Prostate gland (tissue), 2 donors: ENCODE measurements at regions not wholly inside any gene's neighbourhood (a gene's known extent, or its start where the extent isn't known, plus 50 kb on each side); places are given as distances from the start of the nearest gene placed in this dataset.

ENCODE experiments used
- DNase-seq: peaks from one replicate; pipeline ENCODE4 v3.0.0-alpha.2; 2019; ENCODE audit warnings: low spot score
- H3K27ac ChIP-seq, 2 donors: fragments of 200-600 bp; sonication (generic); 2 replicates each; pipeline ENCODE4 v1.5.1; 2017 to 2019
- H3K27me3 ChIP-seq: fragments of 200-600 bp; sonication (generic); replicated peaks from 2 replicates; pipeline ENCODE4 v1.5.1; 2019; ENCODE audit not compliant: insufficient read depth
- H3K36me3 ChIP-seq, 2 donors: fragments of 200-600 bp; sonication (generic); 1 replicate in 1 of 2; 2 replicates in 1 of 2; pipeline versions ENCODE4 v1.5.1 to v1.8.1; 2017 to 2019
- H3K4me1 ChIP-seq: fragments of 200-600 bp; sonication (generic); replicated peaks from 2 replicates; pipeline ENCODE4 v1.5.1; 2019
- H3K4me3 ChIP-seq, 2 donors: fragments of 200-600 bp; sonication (generic); 2 replicates each; pipeline ENCODE4 v1.5.1; 2017 to 2019
- H3K9me3 ChIP-seq: fragments of 200-600 bp; sonication (generic); 2 replicates; pipeline ENCODE4 v1.5.1; 2017
- CTCF ChIP-seq, 4 experiments: fragments of 200-600 bp in 2 of 4; fragments of 450-650 bp in 2 of 4; sonication (generic) in 2 of 4; IDR thresholded peaks; 1 replicate in 3 of 4; 2 replicates in 1 of 4; pipeline ENCODE4 v1.5.1; 2016 to 2019; ENCODE audit warnings: antibody characterized with exemption in 4 of 4, mild to moderate bottlenecking in 2 of 4, moderate library complexity in 2 of 4
- POLR2A ChIP-seq: fragments of 450-650 bp; IDR thresholded peaks from one replicate; pipeline ENCODE4 v1.6.1; 2016; ENCODE audit warnings: antibody characterized with exemption, mild to moderate bottlenecking
- POLR2AphosphoS5 ChIP-seq: sonication (generic); formaldehyde crosslinking; IDR thresholded peaks from one replicate; pipeline ENCODE4 v1.6.1; 2017; ENCODE audit warnings: antibody characterized with exemption
- WGBS: methylation state at CpG from one replicate; pipeline ENCODE4 v1.1.5; 2018; 5-methylcytosine and 5-hydroxymethylcytosine counted together
- intact Hi-C: fragments of 100-400 bp; cut with DNase I; formaldehyde crosslinking; loops from one replicate; pipeline ENCODE4 v1.14.2; 2022

- Histone ChIP-seq H3K9me3 (no peaks in the 10 kb centered on the region), H3K27me3 (no peaks in the 10 kb centered on the region), H3K4me3 (no peak overlapping the region), H3K36me3 (no peaks in the 10 kb centered on the region), H3K27ac (no peak overlapping the region), H3K4me1 (no peaks in the 10 kb centered on the region)
- TF ChIP-seq POLR2A = no peak
- TF ChIP-seq CTCF (IDR thresholded peaks at IDR 0.05) = no peak
- no peak for TF ChIP-seq POLR2AphosphoS5
- WGBS = 91% methylated on average over 6 of the region's 6 CpGs
- intact Hi-C loops = no loop called here
- DNase-seq = no peak
These were observed 85.7 kb downstream of the CCDC71L start for GRCh38 chr7:106575138-106575823.

GRCh38 chr7:106573738-106574137 is 87.2 kb downstream of the CCDC71L start:
- WGBS = 95% methylated on average over 3 of the region's 3 CpGs
- DNase-seq = no peak
- Histone ChIP-seq H3K4me3 (no peak overlapping the region), H3K36me3 (no peaks in the 10 kb centered on the region), H3K9me3 (no peaks in the 10 kb centered on the region), H3K27me3 (no peaks in the 10 kb centered on the region), H3K27ac (no peak overlapping the region), H3K4me1 (no peaks in the 10 kb centered on the region)
- TF ChIP-seq POLR2AphosphoS5 (no peak), CTCF (IDR thresholded peaks at IDR 0.05) (no peak), POLR2A (no peak)
- intact Hi-C loops = no loop called here

DNA sequence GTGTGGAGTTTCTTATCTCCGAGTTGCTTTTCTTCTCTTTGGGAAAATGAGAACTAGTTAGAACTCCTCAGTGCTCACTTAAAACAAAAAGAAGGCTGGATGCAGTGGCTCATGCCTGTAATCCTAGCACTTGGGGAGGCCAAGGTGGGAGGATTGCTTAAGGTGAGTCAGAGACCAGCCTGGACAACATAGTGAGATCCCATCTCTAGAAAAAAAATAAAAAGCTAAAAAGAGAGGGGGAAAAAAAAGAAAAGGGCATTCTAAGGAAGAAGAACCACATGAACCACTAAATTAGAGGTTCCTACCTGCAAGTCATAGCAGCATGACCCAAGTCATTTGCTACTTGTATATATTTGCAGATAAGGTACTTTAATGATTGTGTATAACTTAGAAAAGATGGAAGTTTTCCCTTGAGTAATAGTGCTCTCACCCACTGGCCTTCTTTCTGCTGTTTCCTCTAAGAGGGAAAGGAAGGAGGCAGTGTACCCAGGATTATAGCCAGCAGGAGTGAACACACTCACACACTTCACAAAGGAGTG is 87.8 kb downstream of the CCDC71L start:
- Histone ChIP-seq H3K4me3 (no peak overlapping the region), H3K27me3 (no peaks in the 10 kb centered on the region), H3K36me3 (no peaks in the 10 kb centered on the region), H3K27ac (no peak overlapping the region), H3K9me3 (no peaks in the 10 kb centered on the region), H3K4me1 (no peaks in the 10 kb centered on the region)
- TF ChIP-seq CTCF (IDR thresholded peaks at IDR 0.05) (no peak), POLR2AphosphoS5 (no peak), POLR2A (no peak)
- DNase-seq = no peak
- 74% methylated on average over 1 of the region's 1 CpG for WGBS
- intact Hi-C loops = no loop called here

DNA sequence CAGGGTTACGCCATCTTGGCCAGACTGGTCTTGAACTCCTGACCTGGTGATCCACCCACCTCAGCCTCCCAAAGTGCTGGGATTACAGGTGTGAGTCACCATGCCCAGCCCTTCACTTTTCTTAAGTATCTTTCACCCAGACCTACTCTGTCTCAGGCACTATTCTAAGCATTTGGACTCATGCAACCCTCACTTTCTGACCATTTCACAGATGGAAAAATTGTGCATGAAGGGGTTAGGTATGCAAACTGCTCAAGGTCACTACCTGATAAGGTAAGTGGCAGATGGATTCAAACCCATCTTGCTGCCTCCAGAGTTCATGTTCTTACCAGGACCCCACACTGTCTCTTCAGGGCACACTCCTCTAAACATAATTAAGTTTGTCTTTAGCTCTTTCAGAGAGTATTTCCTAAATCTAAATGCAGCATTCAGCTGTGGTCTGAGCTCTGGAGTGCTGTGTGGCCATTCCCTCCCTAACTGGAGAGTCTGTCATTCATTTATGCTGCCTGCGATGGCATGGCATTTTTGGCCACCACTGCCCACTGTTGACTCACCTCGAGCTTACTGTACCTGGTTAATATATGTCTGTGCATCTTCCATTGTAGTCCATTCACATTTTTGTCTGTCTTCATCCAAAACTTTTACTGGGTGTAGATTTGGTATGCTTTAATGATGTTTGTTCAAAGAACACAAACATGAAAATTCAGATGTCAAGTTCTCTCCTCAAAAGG is 88.4 kb downstream of the CCDC71L start:
- Histone ChIP-seq H3K9me3 (no peaks in the 10 kb centered on the region), H3K4me3 (no peak overlapping the region), H3K27ac (no peak overlapping the region), H3K36me3 (no peaks in the 10 kb centered on the region), H3K27me3 (no peaks in the 10 kb centered on the region), H3K4me1 (no peaks in the 10 kb centered on the region)
- intact Hi-C loops = no loop called here
- TF ChIP-seq POLR2A = no peak
- TF ChIP-seq POLR2AphosphoS5 = no peak
- TF ChIP-seq CTCF (IDR thresholded peaks at IDR 0.05) = no peak
- WGBS = 63% methylated on average over 3 of the region's 3 CpGs
- DNase-seq = no peak

DNA sequence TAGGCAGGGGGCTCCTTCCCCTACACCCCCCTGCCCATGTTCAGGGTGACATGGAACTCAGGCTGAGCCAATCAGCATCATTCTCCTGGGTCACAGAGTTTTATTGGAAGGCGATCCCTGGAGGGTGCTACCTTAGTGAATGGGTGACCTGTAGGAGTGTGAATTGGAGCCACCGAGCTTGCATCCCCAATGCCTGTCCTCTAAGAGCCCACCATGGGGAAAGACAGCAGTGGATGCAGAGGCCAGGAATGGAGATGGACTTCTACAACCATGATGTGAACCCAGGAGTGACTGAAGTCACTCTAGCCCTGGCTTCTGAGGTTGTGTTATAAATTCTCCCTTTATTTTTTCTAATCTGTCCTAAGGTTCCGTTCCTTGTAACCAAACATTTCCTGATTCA is 89.4 kb downstream of the CCDC71L start:
- intact Hi-C loops = no loop called here
- DNase-seq = no peak
- Histone ChIP-seq H3K36me3 (no peaks in the 10 kb centered on the region), H3K4me3 (no peak overlapping the region), H3K4me1 (no peaks in the 10 kb centered on the region), H3K27ac (no peak overlapping the region), H3K27me3 (no peaks in the 10 kb centered on the region), H3K9me3 (no peaks in the 10 kb centered on the region)
- TF ChIP-seq POLR2A (no peak), CTCF (IDR thresholded peaks at IDR 0.05) (no peak), POLR2AphosphoS5 (no peak)
- WGBS = 88% methylated on average over 3 of the region's 3 CpGs
